DMS79 (cell line): ENCODE measurements at regions not wholly inside any gene's neighbourhood (a gene's known extent, or its start where the extent isn't known, plus 50 kb on each side); places are given as distances from the start of the nearest gene placed in this dataset.

Experiments used
- DNase-seq: peaks from one replicate; lab custom pipeline; 2025; lab: John Stamatoyannopoulos, UW

DNA sequence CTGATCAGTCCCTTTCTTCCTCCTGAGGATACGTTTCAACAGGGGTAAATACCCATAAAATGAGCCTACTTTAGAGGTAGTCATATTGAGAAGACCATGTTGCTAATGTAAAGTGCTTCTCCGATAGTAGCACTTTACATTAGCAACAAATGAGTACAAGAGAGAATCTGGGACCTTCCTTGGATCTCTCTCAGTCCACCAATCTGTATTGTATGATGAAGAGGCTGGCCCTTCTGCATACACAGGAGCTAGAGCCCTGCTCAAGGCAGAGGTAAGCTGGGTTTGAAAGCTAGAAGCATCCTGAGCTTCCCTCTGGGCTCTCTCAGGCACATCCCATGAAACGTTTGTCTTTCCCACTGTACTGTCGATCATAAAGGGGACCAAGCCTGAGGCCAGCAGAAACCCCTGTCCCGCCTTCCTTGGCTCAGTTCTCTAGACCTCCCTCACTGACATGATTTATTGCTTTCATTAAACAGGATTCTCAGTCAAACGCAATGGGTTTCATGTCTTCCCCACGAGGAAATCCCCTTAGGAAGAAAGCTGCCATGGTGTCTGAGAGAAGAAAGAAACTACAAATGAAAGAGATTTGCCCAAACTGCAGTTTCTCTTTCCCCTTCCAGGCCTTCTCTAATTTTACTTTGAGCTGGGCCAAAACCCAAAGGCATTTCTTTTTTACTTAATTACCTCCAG is 62.8 kb upstream of the BCAR3 start:
- DNase-seq: no peak

DNA sequence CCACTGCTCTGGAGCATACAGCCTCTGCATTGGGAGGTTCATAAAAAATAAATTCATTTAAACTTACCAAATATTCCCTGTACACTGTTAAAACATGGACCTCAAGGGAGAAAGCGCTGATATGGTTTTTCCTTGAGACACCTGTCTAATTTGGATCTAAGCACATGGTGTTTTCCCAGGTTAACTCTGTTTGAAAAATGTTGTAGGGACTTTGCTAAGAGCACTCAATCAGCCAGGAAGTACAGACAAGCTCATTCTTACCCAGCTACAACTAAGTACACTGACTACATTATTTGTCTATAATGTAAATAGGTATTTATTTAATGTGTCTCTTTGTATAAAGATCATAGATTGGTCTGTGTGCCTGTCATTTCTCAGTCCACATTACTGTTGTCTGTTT is 61.8 kb upstream of the BCAR3 start:
- DNase-seq: no peak

DNA sequence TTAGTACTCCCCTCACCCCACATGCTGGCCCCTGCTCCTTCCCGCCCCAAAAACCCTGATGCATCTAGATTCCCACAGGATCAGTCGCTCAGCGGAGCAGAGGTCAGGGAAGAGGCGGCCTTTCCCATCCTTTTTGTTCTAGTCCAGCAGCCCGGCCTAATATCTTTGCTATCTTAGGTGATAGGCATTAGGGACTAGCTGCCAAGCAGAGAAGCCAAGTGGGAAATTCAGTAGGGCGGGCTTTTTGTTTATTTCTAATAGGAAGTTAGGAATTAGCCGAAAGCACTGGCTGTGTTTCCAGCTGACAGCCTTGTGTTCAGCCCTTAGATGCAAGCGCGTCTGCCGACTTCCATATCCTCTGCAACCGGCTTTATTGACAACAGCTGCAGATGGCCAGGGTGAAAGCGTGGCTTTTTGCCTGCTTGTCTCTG is 59.0 kb upstream of the BCAR3 start:
- DNase-seq: no peak

DNA sequence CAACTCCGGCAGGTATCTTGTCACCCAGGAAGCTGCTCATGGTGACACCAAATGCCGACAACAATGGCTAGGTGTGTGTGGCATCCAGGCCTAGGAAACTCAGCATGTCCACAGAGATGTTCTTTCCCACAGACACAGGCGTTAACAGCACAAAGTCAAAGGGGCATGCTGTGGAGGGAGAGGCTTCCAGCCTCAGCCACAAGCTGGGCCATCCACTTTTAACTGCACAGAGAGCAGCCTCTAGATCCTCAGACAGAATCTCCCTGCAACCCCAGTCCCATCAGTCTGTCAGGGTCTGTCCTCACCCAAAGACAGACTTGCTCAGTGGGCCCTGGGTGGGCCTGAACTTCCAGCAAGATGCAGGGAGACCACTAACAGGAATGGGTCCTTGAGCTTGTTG is 58.5 kb upstream of the BCAR3 start:
- DNase-seq: no peak

DNA sequence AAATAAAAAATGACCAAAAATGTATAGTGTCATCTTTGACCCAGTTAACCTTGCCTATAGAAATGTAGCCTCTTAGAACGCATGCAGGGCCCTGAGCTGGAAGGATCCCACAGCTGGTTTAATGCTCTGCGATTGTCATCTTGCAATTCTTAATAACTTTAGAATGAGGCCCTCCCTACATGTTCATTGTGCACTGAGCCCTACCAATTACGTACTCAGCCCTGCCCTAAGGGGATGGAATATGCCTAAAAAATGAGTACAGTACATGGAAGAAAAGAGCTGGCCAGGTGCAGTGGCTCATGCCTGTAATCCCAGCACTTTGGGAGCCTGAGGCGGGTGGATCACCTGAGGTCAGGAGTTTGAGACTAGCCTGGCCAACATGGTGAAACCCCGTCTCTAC is 57.8 kb upstream of the BCAR3 start:
- DNase-seq: no peak

DNA sequence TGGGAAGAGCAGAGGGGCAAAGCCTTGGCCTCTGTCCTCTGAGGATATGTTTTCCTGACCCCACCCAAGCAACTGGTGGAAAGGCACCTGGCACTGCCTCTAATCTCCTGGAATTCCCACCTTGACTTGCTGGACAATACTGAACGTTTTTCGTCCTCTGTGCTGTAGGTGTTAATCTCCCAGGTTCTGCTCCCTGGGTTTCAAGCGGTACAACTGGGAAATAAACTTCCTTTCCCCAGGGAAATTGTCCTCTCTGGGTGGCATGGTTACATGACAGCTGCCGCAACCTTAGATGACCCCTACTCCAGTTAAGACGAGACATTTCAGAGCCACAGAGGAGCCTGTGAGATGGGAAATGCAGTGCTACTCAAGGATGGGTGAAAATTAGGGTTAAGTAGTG is 57.3 kb upstream of the BCAR3 start:
- DNase-seq: no peak

DNA sequence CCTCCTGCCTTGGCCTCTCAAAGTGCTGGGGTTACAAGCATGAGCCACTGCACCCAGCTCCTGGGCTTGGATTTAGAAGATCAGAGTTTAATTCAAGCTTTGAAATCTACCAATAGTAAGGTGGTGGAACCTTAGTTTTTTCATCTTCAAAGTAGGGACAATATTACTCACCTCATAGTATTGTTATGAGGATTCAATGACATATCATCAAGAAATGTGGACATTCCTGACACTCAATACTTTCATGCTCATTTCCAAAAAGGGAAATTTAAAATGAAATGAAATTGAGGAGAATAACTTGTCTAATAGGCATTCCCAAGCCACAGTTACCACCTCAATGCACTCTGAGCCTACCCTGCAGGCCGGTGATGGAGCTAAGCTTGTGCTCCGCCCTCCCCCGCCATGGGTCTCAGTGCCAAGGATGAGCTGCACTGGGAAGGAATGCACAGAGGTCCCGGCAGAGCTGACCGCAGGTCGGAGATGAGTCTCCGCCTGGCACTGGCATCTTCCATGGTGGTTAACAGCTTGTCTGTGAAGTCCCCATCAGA is 56.5 kb upstream of the BCAR3 start:
- no peak for DNase-seq

DNA sequence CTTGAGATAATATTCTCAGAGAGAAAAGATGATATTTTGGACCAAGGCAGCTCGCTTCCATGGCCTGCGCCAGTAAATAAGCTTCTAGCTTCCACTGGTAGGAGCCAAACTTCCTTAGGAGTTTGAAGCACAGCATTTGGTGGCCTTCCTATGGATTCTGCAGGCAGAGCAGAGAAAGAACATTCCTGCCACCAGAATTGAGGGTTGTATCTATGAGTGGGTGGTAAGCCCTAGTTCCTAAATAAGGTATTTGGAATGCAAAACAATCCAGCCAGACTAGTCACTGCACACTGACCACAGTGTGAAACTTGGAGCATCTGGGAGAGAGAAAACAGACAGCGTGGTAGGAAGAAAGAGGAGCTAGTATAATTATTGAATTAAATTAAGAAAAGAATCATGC is 54.1 kb upstream of the BCAR3 start:
- DNase-seq: no peak

DNA sequence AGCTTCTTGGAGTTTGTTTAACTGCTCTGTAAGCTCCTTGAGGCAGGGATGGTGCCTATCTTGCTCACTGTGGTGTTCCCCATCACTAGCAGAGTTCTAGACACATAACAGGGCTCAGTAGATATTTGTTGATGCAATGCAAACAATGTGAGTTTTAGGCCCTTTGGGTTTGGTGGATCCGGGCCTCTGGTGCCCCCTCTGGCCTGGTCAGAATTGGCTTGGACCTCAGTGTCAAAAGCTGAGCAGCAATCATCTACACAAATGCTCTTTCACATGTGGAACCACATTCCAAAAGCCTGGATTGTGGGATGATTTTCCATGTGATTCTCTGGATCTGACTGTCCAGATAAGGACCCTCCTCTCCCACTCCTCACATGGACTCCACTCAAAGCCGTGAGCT is 53.4 kb upstream of the BCAR3 start:
- no peak for DNase-seq

DNA sequence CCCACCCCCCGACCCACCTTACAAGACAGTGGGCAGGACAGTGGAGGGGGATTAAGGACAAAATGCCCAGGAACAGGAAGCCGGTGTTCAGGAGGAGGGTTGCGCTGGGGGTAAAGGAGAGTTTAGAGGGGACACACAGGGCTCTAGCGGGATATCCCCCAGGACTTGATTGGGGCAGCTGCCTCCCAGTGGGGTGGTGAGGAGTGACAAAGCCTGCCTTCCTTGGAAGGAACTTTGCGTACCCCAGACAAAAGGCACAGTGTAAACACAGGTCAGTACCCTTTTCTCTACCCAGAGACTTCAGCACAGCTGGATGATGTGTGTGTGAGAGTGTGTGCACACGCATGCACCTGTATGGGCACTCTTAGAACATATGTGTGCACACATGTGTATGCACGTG is 51.7 kb upstream of the BCAR3 start:
- DNase-seq: no peak

DNA sequence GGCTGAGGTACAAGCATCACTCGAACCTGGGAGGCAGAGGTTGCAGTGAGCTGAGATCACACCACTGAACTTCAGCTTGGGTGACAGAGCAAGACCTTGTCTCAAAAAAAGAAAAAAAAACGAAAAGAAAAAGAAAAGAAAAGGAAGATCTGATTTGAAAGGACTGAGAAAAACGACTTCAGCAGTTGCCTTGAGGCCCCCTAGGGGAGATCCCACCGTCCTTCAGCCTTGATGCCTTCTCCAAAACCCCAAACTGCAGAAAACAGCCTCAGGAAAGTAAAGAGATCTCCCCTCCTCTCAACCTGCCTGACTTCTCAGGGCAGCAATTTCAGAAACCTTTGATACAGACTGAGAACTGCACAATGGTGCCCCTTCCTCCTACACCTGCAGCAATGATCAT is 50.9 kb upstream of the BCAR3 start:
- DNase-seq: no peak
